Endothelial cell of umbilical vein (primary cell): ENCODE measurements at regions not wholly inside any gene's neighbourhood (a gene's known extent, or its start where the extent isn't known, plus 50 kb on each side); places are given as distances from the start of the nearest gene placed in this dataset.

ENCODE experiments used
- BruUV-seq: library from RNA; stranded (reverse); fragments of 400-500 nt; replicated peaks from 2 replicates; lab custom pipeline; 2021; lab: Mats Ljungman, UMichigan
- CTCF ChIA-PET: fragments of 300-600, 350-600 bp; sonication (Branson Sonifier 250); formaldehyde crosslinking; loops from one replicate; lab custom pipeline; 2021; ENCODE audit warnings: antibody characterized with exemption, inconsistent platforms; lab: Charles Lee
- POLR2A ChIA-PET: fragments of 300-600, 350-600 bp; sonication (Branson Sonifier 250); formaldehyde crosslinking; loops from one replicate; lab custom pipeline; 2021; ENCODE audit warnings: antibody characterized with exemption, inconsistent platforms; lab: Charles Lee
- DNase-seq: peaks from one replicate; pipeline ENCODE4 v3.0.0-alpha.2; 2011; ENCODE audit warnings: low read depth, low spot score
- FAIRE-seq: peaks from 2 replicates; lab custom pipeline; 2011; peaks lifted over from hg19 to GRCh38; lab: Jason Lieb, UNC
- H2AFZ ChIP-seq: 2 replicates; pipeline ENCODE4 v1.6.0; 2012; ENCODE audit warnings: low read depth, low read length, control low read depth, inconsistent platforms
- H3K27ac ChIP-seq: 2 replicates; pipeline ENCODE4 v1.5.1; 2011; ENCODE audit warnings: low read depth, mild to moderate bottlenecking, control low read depth, low read length, moderate library complexity; ENCODE audit not compliant: insufficient read depth
- H3K27me3 ChIP-seq, 2 experiments: 2 replicates each; pipeline versions ENCODE4 v1.6.0 to v1.6.1; 2011; ENCODE audit warnings: low read length in 2 of 2, mixed read lengths in 1 of 2; ENCODE audit not compliant: control insufficient read depth in 2 of 2, insufficient read depth in 2 of 2
- H3K36me3 ChIP-seq, 2 experiments: 2 replicates in 1 of 2; 3 replicates in 1 of 2; pipeline ENCODE4 v1.5.1; 2011; ENCODE audit warnings: low read length in 2 of 2, mild to moderate bottlenecking in 1 of 2, moderate library complexity in 1 of 2; ENCODE audit not compliant: control insufficient read depth in 2 of 2, insufficient read depth in 2 of 2; ENCODE audit errors: extremely low read depth in 1 of 2
- H3K4me1 ChIP-seq: 3 replicates; pipeline ENCODE4 v1.5.1; 2011; ENCODE audit warnings: mild to moderate bottlenecking, low read length; ENCODE audit not compliant: control insufficient read depth, insufficient read depth; ENCODE audit errors: extremely low read depth
- H3K4me2 ChIP-seq: 2 replicates; pipeline ENCODE4 v1.6.1; 2011; ENCODE audit warnings: low read length, control low read depth, mixed read lengths; ENCODE audit not compliant: insufficient read depth
- H3K4me3 ChIP-seq, 3 experiments: fragments of 200-600 bp in 1 of 3; sonication (generic), shearing (Covaris generic) in 1 of 3; replicated peaks in 1 of 3; 2 replicates each; pipeline ENCODE4 v1.5.1; 2011 to 2016; ENCODE audit warnings: control low read depth in 3 of 3, low read length in 3 of 3, mild to moderate bottlenecking in 2 of 3, inconsistent platforms in 1 of 3, low read depth in 1 of 3, moderate library complexity in 1 of 3; ENCODE audit not compliant: insufficient read depth in 1 of 3
- H3K79me2 ChIP-seq: 2 replicates; pipeline ENCODE4 v1.6.0; 2012; ENCODE audit warnings: low read length, inconsistent platforms; ENCODE audit not compliant: control insufficient read depth, insufficient read depth
- H3K9ac ChIP-seq: replicated peaks from 2 replicates; pipeline ENCODE3; 2011; ENCODE audit warnings: low read length, control low read depth; ENCODE audit not compliant: insufficient read depth; ENCODE audit errors: extremely low read depth
- H3K9me1 ChIP-seq: replicated peaks from 3 replicates; pipeline ENCODE4 v1.6.0; 2011; ENCODE audit warnings: mild to moderate bottlenecking, low read length; ENCODE audit not compliant: control insufficient read depth, insufficient read depth; ENCODE audit errors: extremely low read depth
- H3K9me3 ChIP-seq: replicated peaks from 2 replicates; pipeline ENCODE4 v1.5.1; 2012; ENCODE audit warnings: low read length, inconsistent platforms; ENCODE audit not compliant: control insufficient read depth, insufficient read depth
- H4K20me1 ChIP-seq: replicated peaks from 2 replicates; pipeline ENCODE3; 2011; ENCODE audit warnings: mild to moderate bottlenecking, low read length; ENCODE audit not compliant: control insufficient read depth, insufficient read depth; ENCODE audit errors: extremely low read depth
- EZH2 ChIP-seq: IDR thresholded peaks from 2 replicates; pipeline ENCODE4 v1.6.1; 2012; ENCODE audit warnings: borderline replicate concordance, low read depth, mild to moderate bottlenecking, moderate library complexity, low read length, inconsistent platforms; ENCODE audit not compliant: severe bottlenecking
- FOS ChIP-seq: IDR thresholded peaks from 2 replicates; pipeline ENCODE4 v1.6.1; 2011; ENCODE audit warnings: mild to moderate bottlenecking, low read length, moderate library complexity, borderline replicate concordance; ENCODE audit not compliant: insufficient read depth
- GATA2 ChIP-seq: IDR thresholded peaks from 2 replicates; pipeline ENCODE4 v1.7.0; 2011; ENCODE audit warnings: low read depth, mild to moderate bottlenecking, moderate library complexity, mixed read lengths, low read length; ENCODE audit not compliant: insufficient read length, insufficient read depth
- JUN ChIP-seq: IDR thresholded peaks from 2 replicates; pipeline ENCODE4 v1.6.1; 2011; ENCODE audit warnings: borderline replicate concordance, low read depth; ENCODE audit not compliant: insufficient read length, insufficient read depth
- MYC ChIP-seq: IDR thresholded peaks from one replicate; pipeline ENCODE4 v1.6.1; 2011; ENCODE audit warnings: mild to moderate bottlenecking, low read depth, low read length
- POLR2A ChIP-seq: IDR thresholded peaks from 2 replicates; pipeline ENCODE4 v1.6.1; 2012; ENCODE audit warnings: low read depth, mild to moderate bottlenecking, control low read depth, low read length
- POLR2AphosphoS5 ChIP-seq: IDR thresholded peaks from 2 replicates; pipeline ENCODE4 v1.6.1; 2012; ENCODE audit warnings: low read depth, mild to moderate bottlenecking, control low read depth, low read length, moderate library complexity; ENCODE audit not compliant: insufficient read depth
- dilution Hi-C: fragments of 300-500 bp; cut with MboI; formaldehyde crosslinking; loops from one replicate; pipeline ENCODE4 v1.15.0; 2019; ENCODE audit warnings: low sequenced_read_pairs; ENCODE audit not compliant: extremely low pct_ligation_motif_present
- intact Hi-C: fragments of 100-400 bp; cut with micrococcal nuclease; formaldehyde crosslinking; loops from one replicate; pipeline ENCODE4 v1.10.0; 2022
- TF ChIP-seq, protein P1 (sequence below), 2 donors: IDR thresholded peaks; 1 replicate in 1 of 2; 2 replicates in 1 of 2; pipeline ENCODE4 v1.5.1; 2011; ENCODE audit warnings: low read length in 2 of 2, mild to moderate bottlenecking in 2 of 2, moderate library complexity in 2 of 2, control low read depth in 1 of 2, inconsistent platforms in 1 of 2, low read depth in 1 of 2; ENCODE audit not compliant: insufficient read depth in 1 of 2; ENCODE audit errors: extremely low read depth in 1 of 2
- TF ChIP-seq, protein P2 (sequence below): IDR thresholded peaks from 2 replicates; pipeline ENCODE4 v1.6.1; 2011; ENCODE audit not compliant: insufficient read depth, insufficient read length

DNA sequence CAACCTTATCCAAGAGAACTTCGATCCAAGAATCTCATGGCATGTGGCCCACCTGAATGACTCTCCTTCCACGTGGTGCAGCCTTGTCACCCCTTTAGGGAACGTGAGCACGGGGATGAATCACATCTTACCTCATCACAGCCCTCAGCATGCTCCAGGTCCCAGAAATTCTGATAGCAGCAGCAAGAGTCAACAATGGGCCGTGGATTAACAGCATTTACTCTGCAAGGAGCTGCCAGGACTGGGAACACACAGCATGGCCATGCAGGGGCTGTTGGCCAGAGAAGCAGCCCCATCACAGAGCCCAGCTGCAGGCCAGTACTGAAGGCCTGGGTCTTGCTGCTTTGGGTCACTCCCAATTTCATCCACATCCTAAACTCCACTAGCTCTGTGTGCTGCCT is 150.4 kb downstream of the C5orf15 start:
- H2AFZ ChIP-seq: no peak overlapping the region
- H3K9ac ChIP-seq: no peak overlapping the region
- FAIRE-seq (no peak), DNase-seq (no peak)
- BruUV-seq: no TSS peak
- no peaks in the 10 kb centered on the region for H3K79me2 ChIP-seq
- peaks cover 25 to 40% of the 10 kb centered on the region in 2 experiments for H3K27me3 ChIP-seq
- dilution Hi-C loops: no loop called here
- ChIA-PET CTCF (no interaction called here), POLR2A (no interaction called here)
- H3K4me2 ChIP-seq: no peak overlapping the region
- no peaks in the 10 kb centered on the region for H4K20me1 ChIP-seq
- H3K9me1 ChIP-seq: no peaks in the 10 kb centered on the region
- no peak overlapping the region for H3K4me3 ChIP-seq
- peaks cover 3% of the 10 kb centered on the region for H3K4me1 ChIP-seq
- intact Hi-C loops: no loop called here
- no peaks in the 10 kb centered on the region for H3K36me3 ChIP-seq
- no peak overlapping the region for H3K27ac ChIP-seq
- TF ChIP-seq POLR2AphosphoS5 (no peak), POLR2A (no peak), FOS (no peak), GATA2 (no peak), EZH2 (no peak), MYC (no peak), JUN (no peak)
- TF ChIP-seq, protein P1, sequence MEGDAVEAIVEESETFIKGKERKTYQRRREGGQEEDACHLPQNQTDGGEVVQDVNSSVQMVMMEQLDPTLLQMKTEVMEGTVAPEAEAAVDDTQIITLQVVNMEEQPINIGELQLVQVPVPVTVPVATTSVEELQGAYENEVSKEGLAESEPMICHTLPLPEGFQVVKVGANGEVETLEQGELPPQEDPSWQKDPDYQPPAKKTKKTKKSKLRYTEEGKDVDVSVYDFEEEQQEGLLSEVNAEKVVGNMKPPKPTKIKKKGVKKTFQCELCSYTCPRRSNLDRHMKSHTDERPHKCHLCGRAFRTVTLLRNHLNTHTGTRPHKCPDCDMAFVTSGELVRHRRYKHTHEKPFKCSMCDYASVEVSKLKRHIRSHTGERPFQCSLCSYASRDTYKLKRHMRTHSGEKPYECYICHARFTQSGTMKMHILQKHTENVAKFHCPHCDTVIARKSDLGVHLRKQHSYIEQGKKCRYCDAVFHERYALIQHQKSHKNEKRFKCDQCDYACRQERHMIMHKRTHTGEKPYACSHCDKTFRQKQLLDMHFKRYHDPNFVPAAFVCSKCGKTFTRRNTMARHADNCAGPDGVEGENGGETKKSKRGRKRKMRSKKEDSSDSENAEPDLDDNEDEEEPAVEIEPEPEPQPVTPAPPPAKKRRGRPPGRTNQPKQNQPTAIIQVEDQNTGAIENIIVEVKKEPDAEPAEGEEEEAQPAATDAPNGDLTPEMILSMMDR (IDR thresholded peaks at IDR 0.05; ENCODE audit: extremely low read depth in 1 of 2, insufficient read depth in 1 of 2, low read depth in 1 of 2, low read length in 2 of 2): no peak
- TF ChIP-seq, protein P2, sequence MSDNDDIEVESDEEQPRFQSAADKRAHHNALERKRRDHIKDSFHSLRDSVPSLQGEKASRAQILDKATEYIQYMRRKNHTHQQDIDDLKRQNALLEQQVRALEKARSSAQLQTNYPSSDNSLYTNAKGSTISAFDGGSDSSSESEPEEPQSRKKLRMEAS: no peak
- H3K9me3 ChIP-seq: no peaks in the 10 kb centered on the region
